HG03342 (cell line): ENCODE measurements at regions not wholly inside any gene's neighbourhood (a gene's known extent, or its start where the extent isn't known, plus 50 kb on each side); places are given as distances from the start of the nearest gene placed in this dataset.
A peak's percentile ranks its signal among the peaks of the same experiment; 100 is the strongest.
"Not testable (repeated sequence)": the region's sequence is repeated elsewhere in the genome, so short reads cannot be mapped to it uniquely, and the experiment has no call there.

Experiments used
- ATAC-seq: cut with Tn5 transposase; IDR thresholded peaks from one replicate; pipeline ENCODE4 v1.9.1; 2021; ENCODE audit warnings: mild to moderate bottlenecking, moderate library complexity; ENCODE audit not compliant: unreplicated experiment

- ATAC-seq = no peak
Measured at GRCh38 chr6:103826209-103826608, 1033.5 kb downstream of the HACE1 start.

GRCh38 chr6:103820148-103820547 lies 1039.6 kb downstream of the HACE1 start:
- ATAC-seq = no peak

GRCh38 chr6:103819509-103819908 lies 1040.2 kb downstream of the HACE1 start:
- no peak for ATAC-seq

DNA sequence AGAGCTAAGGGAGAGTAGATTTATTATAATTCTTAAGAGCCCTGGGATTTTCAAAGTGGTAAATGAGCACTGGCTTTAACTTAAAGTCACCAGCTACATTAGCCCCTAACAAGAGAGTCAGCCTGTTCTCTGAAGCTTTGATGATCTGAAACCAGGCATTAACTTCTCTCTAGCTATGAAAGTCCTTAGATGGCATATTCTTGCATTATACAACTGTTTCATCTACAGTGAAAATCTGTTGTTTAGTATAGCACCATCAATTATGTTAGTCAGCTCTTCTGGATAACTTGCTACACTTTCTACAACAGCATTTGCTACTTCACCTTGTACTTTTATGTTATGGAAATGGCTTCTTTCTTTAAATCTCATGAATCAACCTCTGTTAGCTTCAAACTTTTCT lies 1046.7 kb downstream of the HACE1 start:
- no peak for ATAC-seq

DNA sequence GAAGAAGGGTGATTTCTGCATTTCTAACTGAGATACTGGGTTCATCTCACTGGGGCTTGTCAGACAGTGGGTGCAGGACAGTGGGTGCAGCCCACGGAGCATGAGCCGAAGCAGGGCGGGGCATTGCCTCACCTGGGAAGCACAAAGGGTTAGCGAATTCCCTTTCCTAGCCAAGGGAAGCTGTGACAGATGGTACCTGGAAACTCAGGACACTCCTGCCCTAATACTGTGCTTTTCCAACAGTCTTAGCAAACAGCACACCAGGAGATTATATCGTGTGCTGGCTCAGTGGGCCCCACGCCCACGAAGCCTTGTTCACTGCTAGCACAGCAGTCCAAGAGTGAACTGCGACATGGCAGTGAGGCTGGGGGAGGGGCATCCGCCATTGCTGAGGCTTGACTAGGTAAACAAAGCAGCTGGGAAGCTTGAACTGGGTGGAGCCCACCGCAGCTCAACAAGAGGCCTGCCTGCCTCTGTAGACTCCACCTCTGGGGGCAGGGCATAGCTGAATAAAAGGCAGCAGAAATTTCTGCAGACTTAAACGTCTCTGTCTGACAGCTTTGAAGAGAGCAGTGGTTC lies 1057.7 kb downstream of the HACE1 start:
- ATAC-seq = not testable (repeated sequence)

GRCh38 chr6:103799971-103800670 lies 1059.6 kb downstream of the HACE1 start:
- no peak for ATAC-seq

GRCh38 chr6:103798166-103798565 lies 1061.6 kb downstream of the HACE1 start:
- ATAC-seq = no peak

GRCh38 chr6:103797738-103798137 lies 1062.0 kb downstream of the HACE1 start:
- ATAC-seq = no peak

- no peak for ATAC-seq
Measured at GRCh38 chr6:103791458-103791857, 1068.3 kb downstream of the HACE1 start.

DNA sequence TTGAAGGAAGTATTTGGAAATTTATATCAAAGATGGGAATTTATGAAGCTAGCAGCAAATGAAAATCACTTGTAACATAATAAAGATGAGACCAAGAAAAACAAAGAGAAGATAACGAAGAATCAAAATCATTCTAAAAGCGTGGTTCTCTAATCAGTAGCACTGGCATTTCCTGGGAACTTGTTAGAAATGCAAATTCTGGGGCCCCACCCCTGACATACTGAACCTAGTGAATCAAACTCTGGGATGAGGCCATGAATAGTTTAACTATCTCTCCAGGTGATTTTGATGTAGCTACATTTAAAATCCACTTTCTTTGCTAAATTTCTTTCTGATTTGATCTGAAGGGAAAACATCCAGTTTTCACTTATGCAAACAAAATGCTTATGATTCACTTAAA lies 1075.6 kb downstream of the HACE1 start:
- ATAC-seq = no peak

DNA sequence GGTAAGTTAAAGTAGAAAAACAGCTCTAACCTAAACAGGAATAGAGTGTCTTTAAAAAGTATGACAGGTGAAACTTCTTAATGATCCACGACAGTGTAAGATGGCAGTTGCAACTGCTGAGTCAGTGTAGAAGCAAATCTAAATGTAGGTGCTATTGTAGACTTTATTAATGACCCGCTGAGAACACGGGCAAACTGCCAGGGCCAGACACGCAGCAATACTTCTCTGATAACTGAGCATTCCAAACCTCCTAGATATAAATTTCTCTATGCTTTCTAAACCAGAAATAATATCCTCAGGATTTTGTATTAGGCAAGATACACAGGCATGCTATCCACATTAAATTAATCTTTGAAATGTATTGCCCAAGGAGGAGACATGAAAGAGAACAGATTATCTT lies 1076.4 kb downstream of the HACE1 start:
- ATAC-seq = no peak

GRCh38 chr6:103769431-103769830 lies 1090.3 kb downstream of the HACE1 start:
- ATAC-seq = no peak

GRCh38 chr6:103750603-103751002 lies 1109.1 kb downstream of the HACE1 start:
- ATAC-seq = no peak

GRCh38 chr6:103734016-103734415 lies 1125.7 kb downstream of the HACE1 start:
- no peak for ATAC-seq

GRCh38 chr6:103729658-103730057 lies 1130.1 kb downstream of the HACE1 start:
- no peak for ATAC-seq

GRCh38 chr6:103723438-103724322 lies 1136.0 kb downstream of the HACE1 start:
- peak; percentile 51 for ATAC-seq

DNA sequence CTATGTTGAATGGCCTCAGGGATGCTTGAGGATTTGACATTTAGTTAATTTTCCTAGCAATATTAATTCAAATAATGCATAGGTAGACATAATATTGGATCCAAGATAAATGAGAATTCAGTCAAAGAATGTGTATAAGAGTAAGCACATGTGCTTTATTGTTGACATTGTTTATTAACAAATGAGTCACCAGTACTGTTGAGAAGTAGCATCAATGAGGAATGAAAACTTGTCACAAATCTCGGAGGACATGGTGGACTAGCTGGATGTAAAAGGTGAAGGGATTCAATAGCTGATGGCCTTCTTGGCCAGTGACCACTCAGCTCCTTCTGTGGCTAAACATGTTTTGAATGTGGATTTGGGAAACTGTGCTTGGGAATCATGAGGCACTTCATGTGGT lies 1137.0 kb downstream of the HACE1 start:
- no peak for ATAC-seq

GRCh38 chr6:103721923-103722322 lies 1137.8 kb downstream of the HACE1 start:
- ATAC-seq = no peak

GRCh38 chr6:103720393-103720792 lies 1139.3 kb downstream of the HACE1 start:
- no peak for ATAC-seq

DNA sequence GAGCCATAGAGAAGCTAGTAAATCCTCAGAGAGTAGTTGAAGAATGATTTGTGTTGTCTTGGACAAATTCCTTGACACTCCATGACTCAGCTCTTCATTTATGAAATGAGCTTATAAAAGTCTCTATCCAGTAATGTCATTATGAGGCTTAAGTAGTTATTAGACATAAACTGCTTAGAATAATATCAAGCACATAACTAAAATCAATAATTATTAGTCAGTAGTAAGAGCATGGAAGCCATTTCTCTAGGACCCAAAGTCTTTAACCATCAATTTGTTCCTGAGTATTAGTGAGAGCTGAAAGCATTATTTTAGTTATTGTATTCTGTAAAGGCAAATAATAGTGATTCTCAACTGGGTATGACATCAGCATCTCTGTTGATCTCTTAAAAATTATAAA lies 1140.2 kb downstream of the HACE1 start:
- no peak for ATAC-seq

DNA sequence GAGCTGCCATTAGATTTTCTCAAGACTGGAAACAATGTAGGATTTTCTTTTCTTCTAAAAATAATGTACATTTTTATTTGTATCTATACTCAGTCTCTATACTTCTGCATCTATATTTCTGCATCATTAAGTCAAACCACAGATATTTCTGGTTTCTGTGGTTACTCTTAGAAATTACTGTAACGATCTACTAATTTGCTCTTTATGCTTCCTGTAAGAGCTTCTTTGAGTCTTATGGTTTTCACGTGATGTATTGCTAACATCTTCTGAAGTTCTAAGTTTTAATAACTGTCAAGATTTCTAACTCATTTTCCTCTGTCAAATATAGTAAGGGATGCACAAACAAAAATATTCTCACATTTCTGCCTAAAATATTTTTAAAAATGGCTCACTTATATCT lies 1144.5 kb downstream of the HACE1 start:
- ATAC-seq = no peak

GRCh38 chr6:103709236-103709635 lies 1150.5 kb downstream of the HACE1 start:
- ATAC-seq = not testable (repeated sequence)
